ENCODE measurements at regions not wholly inside any gene's neighbourhood (a gene's known extent, or its start where the extent isn't known, plus 50 kb on each side); places are given as distances from the start of the nearest gene placed in this dataset.

DNA sequence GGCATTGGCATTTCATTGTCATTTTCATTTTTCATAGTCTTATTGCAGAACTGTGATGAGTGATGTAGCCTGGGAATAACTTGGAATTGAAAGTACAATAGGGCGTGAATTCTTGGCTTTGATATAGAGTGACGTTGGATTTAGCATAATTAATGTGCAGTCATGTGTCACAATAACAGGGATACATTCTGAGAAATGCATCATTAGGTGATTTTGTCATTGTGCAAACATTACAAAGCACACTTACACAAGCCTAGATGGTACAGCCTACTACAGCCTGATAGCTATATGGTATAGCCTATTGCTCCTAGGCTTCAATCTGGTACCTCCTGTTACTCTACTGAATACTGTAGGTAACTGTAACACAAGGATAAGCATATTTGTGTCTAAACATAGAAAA, 300.8 kb downstream of the DTHD1 start:
- H3K4me1 Mint-ChIP-seq (ENCODE audit: low read depth) = no peaks in the 10 kb centered on the region
- DNase-seq (no peak), ATAC-seq (no peak)
- POLR2A ChIA-PET = no interaction called here
- H3K9me3 Mint-ChIP-seq = no peaks in the 10 kb centered on the region
- H3K27ac Mint-ChIP-seq = no peak overlapping the region
- no peaks in the 10 kb centered on the region for H3K36me3 Mint-ChIP-seq (ENCODE audit: low read depth)
- TF ChIP-seq CTCF (IDR thresholded peaks at IDR 0.05) = no peak
- CTCF ChIA-PET = no interaction called here
- no peaks in the 10 kb centered on the region for H3K27me3 Mint-ChIP-seq
- H3K4me3 Mint-ChIP-seq = no peak overlapping the region
- intact Hi-C loops (cut with micrococcal nuclease) = no loop called here

- H3K27ac Mint-ChIP-seq = no peak overlapping the region
- no peak for ATAC-seq
- no peak for TF ChIP-seq CTCF (IDR thresholded peaks at IDR 0.05)
- intact Hi-C loops (cut with micrococcal nuclease) = no loop called here
- no peaks in the 10 kb centered on the region for H3K36me3 Mint-ChIP-seq (ENCODE audit: low read depth)
- H3K9me3 Mint-ChIP-seq = no peaks in the 10 kb centered on the region
- ChIA-PET CTCF (no interaction called here), POLR2A (no interaction called here)
- H3K4me1 Mint-ChIP-seq (ENCODE audit: low read depth) = no peaks in the 10 kb centered on the region
- no peak overlapping the region for H3K4me3 Mint-ChIP-seq
- peaks cover 2% of the 10 kb centered on the region for H3K27me3 Mint-ChIP-seq
- DNase-seq = no peak
These were observed 306.6 kb downstream of the DTHD1 start for GRCh38 chr4:36587909-36588472.

DNA sequence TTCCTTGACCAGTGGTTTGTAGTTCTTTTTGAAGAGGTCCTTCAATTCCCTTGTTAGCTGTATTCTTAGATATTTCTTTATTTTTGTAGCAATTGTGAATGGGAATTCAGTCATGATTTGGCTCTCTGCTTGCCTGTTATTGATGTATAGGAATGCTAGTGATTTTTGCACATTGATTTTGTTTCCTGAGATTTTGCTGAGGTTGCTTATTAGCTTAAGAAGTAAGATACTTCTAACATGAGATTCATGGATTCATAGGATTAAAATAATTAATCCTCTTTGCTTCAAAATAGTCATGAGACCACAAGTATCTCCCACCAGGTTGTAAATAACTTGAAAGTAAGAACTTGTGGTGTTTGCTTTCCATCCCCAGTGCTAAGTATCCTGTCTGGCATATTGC, 308.9 kb downstream of the DTHD1 start:
- TF ChIP-seq CTCF (IDR thresholded peaks at IDR 0.05) = no peak
- intact Hi-C loops (cut with micrococcal nuclease) = no loop called here
- no peak for ATAC-seq
- POLR2A ChIA-PET = no interaction called here
- H3K36me3 Mint-ChIP-seq (ENCODE audit: low read depth) = no peaks in the 10 kb centered on the region
- no peak overlapping the region for H3K27ac Mint-ChIP-seq
- no peaks in the 10 kb centered on the region for H3K9me3 Mint-ChIP-seq
- H3K4me1 Mint-ChIP-seq (ENCODE audit: low read depth) = no peaks in the 10 kb centered on the region
- no peak for DNase-seq
- CTCF ChIA-PET = no interaction called here
- H3K27me3 Mint-ChIP-seq = peaks cover 2% of the 10 kb centered on the region
- H3K4me3 Mint-ChIP-seq = no peak overlapping the region

GRCh38 chr4:36601864-36602495, 320.6 kb downstream of the DTHD1 start:
- H3K4me1 Mint-ChIP-seq (ENCODE audit: low read depth) = no peaks in the 10 kb centered on the region
- POLR2A ChIA-PET = no interaction called here

GRCh38 chr4:36609661-36610060, 328.2 kb downstream of the DTHD1 start:
- Mint-ChIP-seq H3K4me3 (no peak overlapping the region), H3K9me3 (peaks cover 14% of the 10 kb centered on the region), H3K4me1 (ENCODE audit: low read depth) (no peaks in the 10 kb centered on the region), H3K27me3 (no peaks in the 10 kb centered on the region), H3K36me3 (ENCODE audit: low read depth) (no peaks in the 10 kb centered on the region), H3K27ac (no peak overlapping the region)
- intact Hi-C loops (cut with micrococcal nuclease) = no loop called here
- no peak for ATAC-seq
- ChIA-PET POLR2A (no interaction called here), CTCF (no interaction called here)
- no peak for TF ChIP-seq CTCF (IDR thresholded peaks at IDR 0.05)
- no peak for DNase-seq

More at GRCh38 chr4:36601864-36602495, 320.6 kb downstream of the DTHD1 start:
- DNase-seq (no peak), ATAC-seq (no peak)
- no peak for TF ChIP-seq CTCF (IDR thresholded peaks at IDR 0.05)
- Mint-ChIP-seq H3K27me3 (no peaks in the 10 kb centered on the region), H3K9me3 (no peaks in the 10 kb centered on the region), H3K4me3 (no peak overlapping the region), H3K36me3 (ENCODE audit: low read depth) (no peaks in the 10 kb centered on the region), H3K27ac (no peak overlapping the region)
- intact Hi-C loops (cut with micrococcal nuclease) = no loop called here
- CTCF ChIA-PET = no interaction called here
